ENCODE measurements at regions not wholly inside any gene's neighbourhood (a gene's known extent, or its start where the extent isn't known, plus 50 kb on each side); places are given as distances from the start of the nearest gene placed in this dataset.

DNA sequence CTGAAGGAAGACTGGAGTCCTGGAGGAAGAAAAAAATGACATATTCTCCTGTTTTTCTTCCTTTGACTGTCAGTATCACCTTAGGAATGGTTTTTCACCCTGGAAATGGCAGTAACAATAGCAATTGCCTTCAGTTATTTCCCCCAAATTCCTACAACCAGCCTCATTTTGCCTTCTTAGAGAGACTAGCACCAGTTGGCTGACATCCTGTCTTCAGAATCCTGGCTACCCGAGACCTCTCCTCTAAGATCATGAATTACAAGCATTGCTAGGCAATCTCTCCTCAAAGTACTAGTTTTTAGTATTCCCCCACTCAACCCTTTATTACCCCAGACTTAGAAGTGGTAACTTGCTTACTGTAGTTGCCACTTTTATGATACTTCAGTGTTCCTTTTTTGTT lies 53.4 kb downstream of the TAS2R16 start (continued):
- no peak for TF ChIP-seq FOSL2 (IDR thresholded peaks at IDR 0.05)
- TF ChIP-seq FOSL2 (CRISPR knock-in tag; IDR thresholded peaks at IDR 0.05) = no peak
